Endothelial cell (in vitro differentiated cells): ENCODE measurements at regions not wholly inside any gene's neighbourhood (a gene's known extent, or its start where the extent isn't known, plus 50 kb on each side); places are given as distances from the start of the nearest gene placed in this dataset.

ENCODE experiments used
- DNase-seq: peaks from one replicate; pipeline ENCODE4 v3.0.0; 2021; ENCODE audit warnings: low spot score
- H3K27ac Mint-ChIP-seq: one replicate; pipeline ENCODE4 v1.8.0; 2021; ENCODE audit warnings: mixed read lengths, inconsistent platforms; ENCODE audit not compliant: unreplicated experiment
- H3K27me3 Mint-ChIP-seq: one replicate; pipeline ENCODE4 v1.8.0; 2021; ENCODE audit warnings: mild to moderate bottlenecking, moderate library complexity, mixed read lengths, inconsistent platforms; ENCODE audit not compliant: unreplicated experiment
- H3K36me3 Mint-ChIP-seq: one replicate; pipeline ENCODE4 v1.8.0; 2021; ENCODE audit warnings: mild to moderate bottlenecking, low read depth, mixed read lengths, inconsistent platforms; ENCODE audit not compliant: unreplicated experiment
- H3K4me1 Mint-ChIP-seq: one replicate; pipeline ENCODE4 v1.8.0; 2021; ENCODE audit warnings: mild to moderate bottlenecking, mixed read lengths, inconsistent platforms; ENCODE audit not compliant: unreplicated experiment
- H3K4me3 Mint-ChIP-seq: one replicate; pipeline ENCODE4 v1.8.0; 2021; ENCODE audit warnings: mild to moderate bottlenecking, mixed read lengths, inconsistent platforms; ENCODE audit not compliant: unreplicated experiment
- H3K9me3 Mint-ChIP-seq: one replicate; pipeline ENCODE4 v1.8.0; 2021; ENCODE audit warnings: mixed read lengths, inconsistent platforms; ENCODE audit not compliant: unreplicated experiment
- CTCF ChIP-seq: fragments of 200-600 bp; sonication (generic); IDR thresholded peaks from one replicate; pipeline ENCODE4 v1.5.0; 2021; ENCODE audit warnings: antibody characterized with exemption; ENCODE audit not compliant: unreplicated experiment

GRCh38 chr12:13891902-13892301 lies 89.5 kb downstream of the GRIN2B start:
- Mint-ChIP-seq H3K36me3 (no peaks in the 10 kb centered on the region), H3K27me3 (no peaks in the 10 kb centered on the region), H3K27ac (no peak overlapping the region), H3K4me3 (no peak overlapping the region), H3K4me1 (peaks cover 9% of the 10 kb centered on the region), H3K9me3 (no peaks in the 10 kb centered on the region)
- DNase-seq, result no peak
- no peak for TF ChIP-seq CTCF

GRCh38 chr12:13890943-13891342 lies 90.5 kb downstream of the GRIN2B start:
- H3K4me1 Mint-ChIP-seq, result peaks cover 9% of the 10 kb centered on the region
- TF ChIP-seq CTCF, result no peak
- no peaks in the 10 kb centered on the region for H3K36me3 Mint-ChIP-seq
- H3K27ac Mint-ChIP-seq, result no peak overlapping the region
- H3K27me3 Mint-ChIP-seq, result no peaks in the 10 kb centered on the region
- no peaks in the 10 kb centered on the region for H3K9me3 Mint-ChIP-seq
- no peak for DNase-seq
- no peak overlapping the region for H3K4me3 Mint-ChIP-seq

- Mint-ChIP-seq H3K9me3 (no peaks in the 10 kb centered on the region), H3K27ac (no peak overlapping the region), H3K27me3 (no peaks in the 10 kb centered on the region)
Observed at GRCh38 chr12:13887779-13888388, 93.5 kb downstream of the GRIN2B start.

GRCh38 chr12:13882176-13882575 lies 99.2 kb downstream of the GRIN2B start:
- TF ChIP-seq CTCF, result no peak
- H3K36me3 Mint-ChIP-seq, result no peaks in the 10 kb centered on the region
- H3K27me3 Mint-ChIP-seq, result no peaks in the 10 kb centered on the region
- no peak overlapping the region for H3K4me3 Mint-ChIP-seq
- H3K9me3 Mint-ChIP-seq, result no peaks in the 10 kb centered on the region
- H3K4me1 Mint-ChIP-seq, result no peaks in the 10 kb centered on the region
- DNase-seq, result no peak
- H3K27ac Mint-ChIP-seq, result no peak overlapping the region

More at GRCh38 chr12:13887779-13888388, 93.5 kb downstream of the GRIN2B start:
- H3K4me3 Mint-ChIP-seq, result no peak overlapping the region
- peaks cover 9% of the 10 kb centered on the region for H3K4me1 Mint-ChIP-seq
- no peaks in the 10 kb centered on the region for H3K36me3 Mint-ChIP-seq
- TF ChIP-seq CTCF, result no peak
- DNase-seq, result no peak

- no peak for DNase-seq
- no peaks in the 10 kb centered on the region for H3K27me3 Mint-ChIP-seq
- no peak overlapping the region for H3K4me3 Mint-ChIP-seq
- no peak overlapping the region for H3K27ac Mint-ChIP-seq
- H3K36me3 Mint-ChIP-seq, result no peaks in the 10 kb centered on the region
- no peaks in the 10 kb centered on the region for H3K4me1 Mint-ChIP-seq
- no peaks in the 10 kb centered on the region for H3K9me3 Mint-ChIP-seq
- no peak for TF ChIP-seq CTCF
Observed at GRCh38 chr12:13880613-13881012, 100.8 kb downstream of the GRIN2B start.
